ENCODE measurements at regions not wholly inside any gene's neighbourhood (a gene's known extent, or its start where the extent isn't known, plus 50 kb on each side); places are given as distances from the start of the nearest gene placed in this dataset.

GRCh38 chr6:22833191-22833590 lies 263.8 kb downstream of the HDGFL1 start:
- TF ChIP-seq CTCF (IDR thresholded peaks at IDR 0.05 in 8 of 11, conservative IDR thresholded peaks at IDR 0.05 in 3 of 11) (no peak), POLR2A (IDR thresholded peaks at IDR 0.05) (no peak)
